ENCODE measurements at regions not wholly inside any gene's neighbourhood (a gene's known extent, or its start where the extent isn't known, plus 50 kb on each side); places are given as distances from the start of the nearest gene placed in this dataset.

DNA sequence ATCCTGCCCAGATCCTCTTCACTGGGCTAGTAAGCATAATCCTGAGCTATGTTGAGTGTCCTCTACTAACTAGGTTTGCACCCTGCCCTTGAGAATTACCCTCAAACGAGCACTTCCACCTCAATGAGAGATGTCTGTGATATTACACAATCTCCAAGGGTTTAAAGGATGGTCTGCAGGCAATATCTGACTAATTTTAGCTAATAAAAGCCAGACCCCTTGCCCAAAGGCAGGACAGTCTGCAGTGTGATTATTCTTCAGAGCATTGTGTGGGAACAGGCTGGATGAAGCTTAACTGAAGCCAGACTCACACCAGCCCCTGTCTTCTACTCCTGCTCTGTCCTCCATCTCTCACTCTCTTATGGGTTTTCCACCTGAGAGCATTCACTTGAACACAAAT lies 544.9 kb upstream of the DDX18 start:
- TF ChIP-seq, protein P1, sequence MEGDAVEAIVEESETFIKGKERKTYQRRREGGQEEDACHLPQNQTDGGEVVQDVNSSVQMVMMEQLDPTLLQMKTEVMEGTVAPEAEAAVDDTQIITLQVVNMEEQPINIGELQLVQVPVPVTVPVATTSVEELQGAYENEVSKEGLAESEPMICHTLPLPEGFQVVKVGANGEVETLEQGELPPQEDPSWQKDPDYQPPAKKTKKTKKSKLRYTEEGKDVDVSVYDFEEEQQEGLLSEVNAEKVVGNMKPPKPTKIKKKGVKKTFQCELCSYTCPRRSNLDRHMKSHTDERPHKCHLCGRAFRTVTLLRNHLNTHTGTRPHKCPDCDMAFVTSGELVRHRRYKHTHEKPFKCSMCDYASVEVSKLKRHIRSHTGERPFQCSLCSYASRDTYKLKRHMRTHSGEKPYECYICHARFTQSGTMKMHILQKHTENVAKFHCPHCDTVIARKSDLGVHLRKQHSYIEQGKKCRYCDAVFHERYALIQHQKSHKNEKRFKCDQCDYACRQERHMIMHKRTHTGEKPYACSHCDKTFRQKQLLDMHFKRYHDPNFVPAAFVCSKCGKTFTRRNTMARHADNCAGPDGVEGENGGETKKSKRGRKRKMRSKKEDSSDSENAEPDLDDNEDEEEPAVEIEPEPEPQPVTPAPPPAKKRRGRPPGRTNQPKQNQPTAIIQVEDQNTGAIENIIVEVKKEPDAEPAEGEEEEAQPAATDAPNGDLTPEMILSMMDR (conservative IDR thresholded peaks at IDR 0.05; ENCODE audit: low read depth, low read length): no peak
- TF ChIP-seq EZH2phosphoT487 (IDR thresholded peaks at IDR 0.05; ENCODE audit: borderline replicate concordance, low read length) (no peak), EZH2 (IDR thresholded peaks at IDR 0.05; ENCODE audit: low read length, unreplicated experiment) (no peak)

All from PC-3 (cell line).